Posterior cingulate gyrus (tissue), 11 donors: ENCODE measurements at regions not wholly inside any gene's neighbourhood (a gene's known extent, or its start where the extent isn't known, plus 50 kb on each side); places are given as distances from the start of the nearest gene placed in this dataset.

ENCODE experiments used
- DNase-seq, 10 donors: peaks; one replicate each; pipeline versions ENCODE4 v3.0.0 to v3.0.0-alpha.2; 2020 to 2021; ENCODE audit warnings: mixed read lengths in 3 of 10
- intact Hi-C: fragments of 100-400 bp; cut with DNase I; formaldehyde crosslinking; loops from one replicate; pipeline ENCODE4 v1.15.1; 2023

- intact Hi-C loops: no loop called here
- no peak for DNase-seq
These were observed 59.6 kb upstream of the ESR1 start for GRCh38 chr6:151747896-151748295.

- DNase-seq: no peak
- intact Hi-C loops: no loop called here
These were observed 58.1 kb upstream of the ESR1 start for GRCh38 chr6:151749341-151749740.

- intact Hi-C loops: no loop called here
- no peak for DNase-seq
These were observed 53.9 kb upstream of the ESR1 start for GRCh38 chr6:151753581-151753980.

- intact Hi-C loops: no loop called here
- no peak for DNase-seq
These were observed 50.0 kb upstream of the ESR1 start for GRCh38 chr6:151757506-151757955.
